Muscle layer of colon (tissue), 2 donors: ENCODE measurements at regions not wholly inside any gene's neighbourhood (a gene's known extent, or its start where the extent isn't known, plus 50 kb on each side); places are given as distances from the start of the nearest gene placed in this dataset.

Experiments used
- H3K27ac ChIP-seq: one replicate; pipeline ENCODE4 v1.7.0; 2013; ENCODE audit warnings: low read depth, mild to moderate bottlenecking, low read length, moderate library complexity
- H3K27me3 ChIP-seq, 2 donors: one replicate each; pipeline ENCODE4 v1.7.0; 2013; ENCODE audit warnings: low read length in 2 of 2, mild to moderate bottlenecking in 2 of 2; ENCODE audit not compliant: insufficient read depth in 2 of 2, control insufficient read depth in 1 of 2
- H3K36me3 ChIP-seq: one replicate; pipeline ENCODE4 v1.7.0; 2013; ENCODE audit warnings: mild to moderate bottlenecking, low read length; ENCODE audit not compliant: insufficient read depth
- H3K4me1 ChIP-seq: one replicate; pipeline ENCODE4 v1.7.0; 2013; ENCODE audit warnings: mild to moderate bottlenecking, low read length; ENCODE audit not compliant: insufficient read depth
- H3K4me3 ChIP-seq, 2 donors: one replicate each; pipeline ENCODE4 v1.7.0; 2013; ENCODE audit warnings: low read length in 2 of 2, low read depth in 1 of 2, mild to moderate bottlenecking in 1 of 2, moderate library complexity in 1 of 2
- H3K9ac ChIP-seq: one replicate; pipeline ENCODE4 v1.7.0; 2013; ENCODE audit warnings: low read length
- H3K9me3 ChIP-seq: one replicate; pipeline ENCODE4 v1.7.0; 2013; ENCODE audit warnings: mild to moderate bottlenecking, low read length
- donor health status: abdominal sarcoma.
- donor health status: Adenocarcinoma of cecum.

GRCh38 chr10:100669616-100670015, 75.8 kb upstream of the PAX2 start:
- no peak overlapping the region for H3K4me3 ChIP-seq
- peaks cover 36 to 43% of the 10 kb centered on the region in 2 donors for H3K27me3 ChIP-seq
- no peaks in the 10 kb centered on the region for H3K36me3 ChIP-seq
- H3K9ac ChIP-seq, result no peak overlapping the region
- no peak overlapping the region for H3K27ac ChIP-seq
- no peaks in the 10 kb centered on the region for H3K9me3 ChIP-seq
- H3K4me1 ChIP-seq, result no peaks in the 10 kb centered on the region

- Histone ChIP-seq H3K4me3 (no peak overlapping the region), H3K9me3 (no peaks in the 10 kb centered on the region), H3K9ac (no peak overlapping the region), H3K27ac (no peak overlapping the region), H3K27me3 (peaks cover 36 to 42% of the 10 kb centered on the region in 2 donors), H3K36me3 (no peaks in the 10 kb centered on the region), H3K4me1 (no peaks in the 10 kb centered on the region)
Measured at GRCh38 chr10:100670368-100670767, 75.0 kb upstream of the PAX2 start.

DNA sequence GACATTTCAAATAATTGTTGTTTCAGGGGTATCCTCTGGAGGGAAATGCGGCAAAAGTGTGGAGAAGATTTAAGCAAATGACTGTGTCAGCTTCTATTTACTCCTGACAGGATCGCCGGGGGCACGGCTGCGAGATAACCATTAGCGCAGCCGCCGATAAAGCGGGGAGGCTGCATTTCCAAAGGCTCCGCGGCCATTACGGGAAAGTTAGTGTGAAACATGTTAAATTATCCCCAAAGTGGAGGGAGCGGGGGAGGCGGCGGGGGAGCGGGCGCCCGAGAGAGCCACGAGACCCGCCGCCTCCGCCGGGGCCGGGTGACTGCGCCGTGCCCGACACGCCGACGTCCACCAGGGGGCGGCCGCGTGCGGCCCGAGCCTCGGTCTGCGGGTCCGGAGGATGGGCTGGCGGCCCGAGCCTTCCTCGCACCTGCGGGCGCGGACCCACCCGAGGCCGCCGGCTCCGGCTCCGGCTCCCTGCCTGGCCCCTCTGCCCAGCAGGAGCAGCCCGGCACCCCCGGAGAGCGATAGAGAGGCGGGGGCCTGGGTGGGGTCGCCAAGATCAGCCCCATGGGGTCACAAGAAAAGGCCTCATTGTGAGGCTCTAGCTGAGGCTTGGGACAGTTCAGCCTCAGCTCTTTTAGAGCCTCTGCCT, 74.4 kb upstream of the PAX2 start:
- H3K27me3 ChIP-seq, result peaks cover 36 to 46% of the 10 kb centered on the region in 2 donors
- no peak overlapping the region for H3K4me3 ChIP-seq
- H3K9me3 ChIP-seq, result no peaks in the 10 kb centered on the region
- H3K9ac ChIP-seq, result no peak overlapping the region
- no peaks in the 10 kb centered on the region for H3K4me1 ChIP-seq
- H3K27ac ChIP-seq, result no peak overlapping the region
- H3K36me3 ChIP-seq, result no peaks in the 10 kb centered on the region

- Histone ChIP-seq H3K4me1 (no peaks in the 10 kb centered on the region), H3K9ac (no peak overlapping the region), H3K27me3 (peaks cover 36 to 46% of the 10 kb centered on the region in 2 donors), H3K36me3 (no peaks in the 10 kb centered on the region), H3K4me3 (no peak overlapping the region), H3K9me3 (no peaks in the 10 kb centered on the region), H3K27ac (no peak overlapping the region)
Measured at GRCh38 chr10:100672199-100672598, 73.2 kb upstream of the PAX2 start.

DNA sequence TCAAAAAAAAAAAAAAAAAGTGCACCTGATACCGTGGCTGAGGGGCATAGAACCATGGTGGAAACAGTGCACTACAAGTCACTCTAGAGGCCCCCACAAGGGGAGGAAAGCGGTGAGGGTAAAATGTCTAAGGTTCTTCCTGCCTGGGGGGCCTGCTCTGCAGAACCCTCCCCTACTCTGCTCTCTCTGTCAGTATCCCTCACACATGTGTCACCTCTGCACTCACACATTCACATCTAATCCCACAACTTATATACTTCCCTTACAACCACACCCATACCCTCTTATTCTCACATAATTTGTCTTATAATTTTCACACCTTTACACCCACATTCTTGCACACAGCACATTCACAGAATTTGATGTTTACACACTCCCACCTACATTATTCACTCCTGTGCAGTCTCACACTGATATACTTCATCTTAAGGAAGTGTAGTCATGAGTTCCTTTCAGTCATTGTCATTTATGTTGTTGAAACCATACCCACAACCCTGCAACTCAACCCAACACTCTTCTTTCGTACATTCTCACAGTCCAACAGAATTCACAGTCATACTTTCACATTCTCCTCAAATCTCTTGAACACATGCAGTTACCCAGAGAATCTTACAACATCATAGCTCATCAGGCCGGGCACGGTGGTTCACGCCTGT, 68.0 kb upstream of the PAX2 start:
- H3K4me1 ChIP-seq, result no peaks in the 10 kb centered on the region
- H3K36me3 ChIP-seq, result no peaks in the 10 kb centered on the region
- H3K27me3 ChIP-seq, result peaks cover 28 to 46% of the 10 kb centered on the region in 2 donors

DNA sequence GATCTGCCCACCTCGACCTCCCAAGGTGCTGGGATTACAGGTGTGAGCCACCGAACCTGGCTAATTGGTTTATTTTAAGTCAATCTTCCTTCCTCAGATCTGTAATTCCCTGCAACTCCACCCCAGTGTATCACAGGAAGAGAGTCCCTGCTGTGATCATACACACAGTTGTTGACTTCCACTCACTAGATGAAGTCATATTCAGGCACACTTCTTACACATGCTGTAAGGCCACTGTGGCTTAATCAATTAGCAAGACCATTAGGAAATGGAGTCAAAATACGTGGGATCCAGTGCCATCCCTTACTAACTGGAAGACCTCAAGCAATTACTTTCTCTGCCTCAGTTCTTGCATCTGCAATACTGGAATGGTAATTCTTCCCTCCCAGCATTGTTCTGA, 66.1 kb upstream of the PAX2 start:
- Histone ChIP-seq H3K4me1 (no peaks in the 10 kb centered on the region), H3K27me3 (peaks cover 26 to 60% of the 10 kb centered on the region in 2 donors)

More for the DNA sequence above, 68.0 kb upstream of the PAX2 start:
- H3K9me3 ChIP-seq, result no peaks in the 10 kb centered on the region
- H3K27ac ChIP-seq, result no peak overlapping the region
- H3K9ac ChIP-seq, result no peak overlapping the region
- H3K4me3 ChIP-seq, result no peak overlapping the region

DNA sequence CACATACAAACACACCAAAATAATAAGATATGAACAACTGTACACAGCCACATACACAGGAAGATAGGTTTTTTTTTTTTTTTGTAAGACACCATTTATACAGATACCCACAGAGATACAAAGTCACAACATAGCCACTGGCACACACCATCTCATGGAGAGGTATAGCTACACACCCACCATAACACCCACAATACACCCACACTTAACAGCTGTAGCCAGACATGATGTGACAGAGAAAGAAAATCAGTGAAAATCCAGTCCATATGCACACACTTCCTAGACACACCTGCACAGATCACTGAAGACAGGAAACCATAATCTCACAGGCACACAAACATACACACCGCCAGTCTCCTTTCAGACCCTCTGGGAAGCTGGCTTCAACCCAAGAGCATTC, 62.4 kb upstream of the PAX2 start:
- H3K9ac ChIP-seq, result no peak overlapping the region
- no peaks in the 10 kb centered on the region for H3K9me3 ChIP-seq
- no peaks in the 10 kb centered on the region for H3K4me1 ChIP-seq
- H3K27ac ChIP-seq, result no peak overlapping the region
- H3K36me3 ChIP-seq, result no peaks in the 10 kb centered on the region
- peaks cover 38 to 81% of the 10 kb centered on the region in 2 donors for H3K27me3 ChIP-seq
- H3K4me3 ChIP-seq, result no peak overlapping the region

More for the DNA sequence above, 66.1 kb upstream of the PAX2 start:
- Histone ChIP-seq H3K9me3 (no peaks in the 10 kb centered on the region), H3K9ac (no peak overlapping the region), H3K36me3 (no peaks in the 10 kb centered on the region), H3K27ac (no peak overlapping the region), H3K4me3 (no peak overlapping the region)

GRCh38 chr10:100683545-100684300, 61.7 kb upstream of the PAX2 start:
- Histone ChIP-seq H3K4me1 (no peaks in the 10 kb centered on the region), H3K9me3 (no peaks in the 10 kb centered on the region), H3K27ac (no peak overlapping the region), H3K27me3 (peaks cover 38 to 81% of the 10 kb centered on the region in 2 donors), H3K9ac (no peak overlapping the region), H3K4me3 (no peak overlapping the region), H3K36me3 (no peaks in the 10 kb centered on the region)

- H3K27me3 ChIP-seq, result peaks cover 38 to 75% of the 10 kb centered on the region in 2 donors
- no peak overlapping the region for H3K27ac ChIP-seq
- H3K4me1 ChIP-seq, result no peaks in the 10 kb centered on the region
- H3K4me3 ChIP-seq, result no peak overlapping the region
- no peaks in the 10 kb centered on the region for H3K9me3 ChIP-seq
- no peak overlapping the region for H3K9ac ChIP-seq
- H3K36me3 ChIP-seq, result no peaks in the 10 kb centered on the region
Measured at GRCh38 chr10:100684688-100685235, 60.6 kb upstream of the PAX2 start.

DNA sequence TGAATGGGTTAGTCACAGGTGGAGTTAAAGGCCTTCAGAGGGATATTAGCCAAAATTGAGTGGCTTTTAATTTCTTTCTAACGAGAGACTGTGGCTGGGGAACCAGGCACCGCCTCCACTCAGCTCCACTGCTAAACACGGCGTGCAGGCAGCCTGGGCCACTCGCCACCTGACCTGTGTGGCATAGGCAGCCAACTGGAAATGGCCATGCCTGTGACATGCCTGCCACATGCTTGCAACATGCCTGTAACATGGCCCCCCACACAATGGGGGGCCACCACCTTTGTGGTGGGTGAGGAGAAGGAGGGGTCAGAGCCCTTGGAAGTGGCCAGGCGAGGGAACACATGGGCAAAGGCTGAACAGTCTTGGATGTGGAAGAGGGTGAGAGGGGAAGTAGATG, 60.1 kb upstream of the PAX2 start:
- Histone ChIP-seq H3K9ac (no peak overlapping the region), H3K4me3 (no peak overlapping the region), H3K27me3 (peaks cover 38 to 70% of the 10 kb centered on the region in 2 donors), H3K27ac (no peak overlapping the region), H3K9me3 (no peaks in the 10 kb centered on the region), H3K36me3 (no peaks in the 10 kb centered on the region), H3K4me1 (no peaks in the 10 kb centered on the region)
